Type B pancreatic cell (in vitro differentiated cells): ENCODE measurements at regions not wholly inside any gene's neighbourhood (a gene's known extent, or its start where the extent isn't known, plus 50 kb on each side); places are given as distances from the start of the nearest gene placed in this dataset.

Source experiments
- DNase-seq: peaks from one replicate; pipeline ENCODE4 v3.0.0; 2021; ENCODE audit warnings: mixed read lengths; ENCODE audit not compliant: unreplicated experiment; ENCODE audit errors: extremely low spot score
- H3K27ac Mint-ChIP-seq: 2 replicates; pipeline ENCODE4 v1.8.0; 2021; ENCODE audit warnings: mild to moderate bottlenecking, mixed read lengths
- H3K27me3 Mint-ChIP-seq: 2 replicates; pipeline ENCODE4 v1.8.0; 2021; ENCODE audit warnings: mixed read lengths
- H3K36me3 Mint-ChIP-seq: 2 replicates; pipeline ENCODE4 v1.8.0; 2021; ENCODE audit warnings: mixed read lengths
- H3K4me1 Mint-ChIP-seq: one replicate; pipeline ENCODE4 v1.8.0; 2021; ENCODE audit warnings: mixed read lengths; ENCODE audit not compliant: unreplicated experiment
- H3K4me3 Mint-ChIP-seq: 2 replicates; pipeline ENCODE4 v1.8.0; 2021; ENCODE audit warnings: mild to moderate bottlenecking, mixed read lengths
- H3K9me3 Mint-ChIP-seq: 2 replicates; pipeline ENCODE4 v1.8.0; 2021; ENCODE audit warnings: mixed read lengths
- TF ChIP-seq, protein P1 (sequence below): fragments of 200-600 bp; sonication (generic); conservative IDR thresholded peaks from 2 replicates; pipeline ENCODE4 v1.5.0; 2021; ENCODE audit warnings: antibody characterized with exemption, mild to moderate bottlenecking

DNA sequence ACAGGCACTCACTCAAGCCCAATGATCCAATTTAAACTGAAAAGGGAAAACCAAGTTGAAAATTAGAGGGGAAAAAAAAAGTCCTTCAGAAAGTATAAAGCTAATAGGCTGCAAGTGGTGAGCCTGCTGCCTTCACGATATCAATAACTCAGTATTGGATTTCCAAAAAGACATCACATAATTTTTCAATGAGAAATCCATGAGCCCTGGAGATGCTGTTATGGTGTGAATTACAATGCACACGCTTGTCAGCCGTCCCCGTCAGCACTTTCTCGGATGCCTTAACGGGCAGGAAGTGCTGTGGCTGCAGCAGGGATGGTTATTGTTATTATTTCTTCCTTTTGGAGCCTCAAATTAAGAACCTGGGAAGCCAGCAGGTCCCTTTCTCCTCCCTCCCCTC is 138.5 kb downstream of the DHX35 start:
- TF ChIP-seq, protein P1, sequence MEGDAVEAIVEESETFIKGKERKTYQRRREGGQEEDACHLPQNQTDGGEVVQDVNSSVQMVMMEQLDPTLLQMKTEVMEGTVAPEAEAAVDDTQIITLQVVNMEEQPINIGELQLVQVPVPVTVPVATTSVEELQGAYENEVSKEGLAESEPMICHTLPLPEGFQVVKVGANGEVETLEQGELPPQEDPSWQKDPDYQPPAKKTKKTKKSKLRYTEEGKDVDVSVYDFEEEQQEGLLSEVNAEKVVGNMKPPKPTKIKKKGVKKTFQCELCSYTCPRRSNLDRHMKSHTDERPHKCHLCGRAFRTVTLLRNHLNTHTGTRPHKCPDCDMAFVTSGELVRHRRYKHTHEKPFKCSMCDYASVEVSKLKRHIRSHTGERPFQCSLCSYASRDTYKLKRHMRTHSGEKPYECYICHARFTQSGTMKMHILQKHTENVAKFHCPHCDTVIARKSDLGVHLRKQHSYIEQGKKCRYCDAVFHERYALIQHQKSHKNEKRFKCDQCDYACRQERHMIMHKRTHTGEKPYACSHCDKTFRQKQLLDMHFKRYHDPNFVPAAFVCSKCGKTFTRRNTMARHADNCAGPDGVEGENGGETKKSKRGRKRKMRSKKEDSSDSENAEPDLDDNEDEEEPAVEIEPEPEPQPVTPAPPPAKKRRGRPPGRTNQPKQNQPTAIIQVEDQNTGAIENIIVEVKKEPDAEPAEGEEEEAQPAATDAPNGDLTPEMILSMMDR = no peak
- no peaks in the 10 kb centered on the region for H3K36me3 Mint-ChIP-seq

DNA sequence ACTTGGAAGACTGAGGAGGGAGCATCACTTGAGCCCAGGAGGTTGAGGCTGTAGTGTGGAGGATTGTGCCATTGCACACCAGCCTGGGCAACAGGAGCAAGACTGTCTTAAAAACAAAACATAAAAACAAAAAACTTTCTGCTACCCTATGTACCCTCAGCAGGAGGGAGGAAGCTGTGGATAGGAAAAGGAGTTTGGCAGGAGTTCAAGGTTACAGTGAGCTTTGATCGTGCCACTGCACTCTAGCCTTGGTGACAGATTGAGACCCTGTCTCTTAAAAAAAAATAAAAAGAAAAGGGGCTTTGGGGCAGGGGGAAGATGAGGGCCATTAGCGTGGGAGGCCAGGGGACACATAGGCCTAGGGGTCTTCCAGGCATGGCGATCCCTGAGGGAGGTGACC is 135.7 kb downstream of the DHX35 start:
- no peak for DNase-seq
- H3K4me3 Mint-ChIP-seq = no peak overlapping the region
- no peaks in the 10 kb centered on the region for H3K36me3 Mint-ChIP-seq
- H3K9me3 Mint-ChIP-seq = no peaks in the 10 kb centered on the region
- H3K4me1 Mint-ChIP-seq = no peaks in the 10 kb centered on the region
- TF ChIP-seq, protein P1 = no peak
- H3K27ac Mint-ChIP-seq = no peak overlapping the region
- peaks cover 21% of the 10 kb centered on the region for H3K27me3 Mint-ChIP-seq

More for the DNA sequence above, 138.5 kb downstream of the DHX35 start:
- H3K4me1 Mint-ChIP-seq = no peaks in the 10 kb centered on the region
- no peak for DNase-seq
- H3K27me3 Mint-ChIP-seq = peaks cover 34% of the 10 kb centered on the region
- H3K27ac Mint-ChIP-seq = no peak overlapping the region
- peaks cover 5% of the 10 kb centered on the region for H3K9me3 Mint-ChIP-seq
- H3K4me3 Mint-ChIP-seq = no peak overlapping the region

DNA sequence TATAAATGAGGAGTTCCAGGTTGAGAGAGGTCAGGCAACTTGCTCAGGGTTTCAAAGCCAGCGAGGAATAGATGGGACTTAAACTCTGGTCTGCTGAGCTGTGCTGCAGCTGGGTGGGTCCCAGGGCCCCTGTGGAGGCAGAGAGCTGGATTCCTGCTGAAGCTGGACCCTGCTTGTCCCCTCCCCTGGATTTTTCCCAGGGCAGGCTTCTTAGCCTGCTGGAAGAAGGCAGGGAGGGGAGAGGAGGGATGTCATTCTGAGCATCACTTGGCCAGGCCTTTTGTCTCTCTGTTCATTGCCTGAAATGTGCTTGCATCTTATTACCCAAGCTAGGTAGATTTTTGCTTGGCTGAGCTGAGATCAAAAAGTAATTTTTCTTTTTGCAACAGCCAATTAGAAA is 133.7 kb downstream of the DHX35 start:
- DNase-seq = no peak
- Mint-ChIP-seq H3K4me1 (no peaks in the 10 kb centered on the region), H3K4me3 (no peak overlapping the region), H3K27me3 (peaks cover 14% of the 10 kb centered on the region), H3K36me3 (no peaks in the 10 kb centered on the region), H3K27ac (no peak overlapping the region), H3K9me3 (no peaks in the 10 kb centered on the region)
- TF ChIP-seq, protein P1 = no peak

DNA sequence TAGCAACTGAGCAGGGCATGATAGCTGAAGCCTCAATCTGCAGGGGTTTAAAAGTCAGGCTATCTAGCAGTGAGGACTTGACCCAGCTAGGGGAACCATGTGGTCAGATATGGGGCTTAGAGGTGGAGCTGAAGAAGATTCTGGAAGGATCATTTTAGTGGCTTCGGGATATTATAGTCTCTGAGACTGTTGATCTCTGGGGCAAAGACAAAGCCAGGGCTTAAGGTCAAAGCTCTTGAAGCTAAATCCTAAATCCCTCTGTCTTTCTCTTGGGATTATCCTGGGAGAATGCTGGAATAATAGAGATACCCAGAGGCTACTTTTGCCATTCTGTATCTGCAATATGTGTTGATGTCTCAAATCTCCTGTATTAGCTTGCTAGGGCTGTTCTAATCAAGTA is 132.2 kb downstream of the DHX35 start:
- no peaks in the 10 kb centered on the region for H3K4me1 Mint-ChIP-seq
- no peak overlapping the region for H3K4me3 Mint-ChIP-seq
- DNase-seq = no peak
- no peaks in the 10 kb centered on the region for H3K9me3 Mint-ChIP-seq
- H3K27me3 Mint-ChIP-seq = peaks cover 11% of the 10 kb centered on the region
- H3K36me3 Mint-ChIP-seq = no peaks in the 10 kb centered on the region
- H3K27ac Mint-ChIP-seq = no peak overlapping the region
- TF ChIP-seq, protein P1 = no peak

DNA sequence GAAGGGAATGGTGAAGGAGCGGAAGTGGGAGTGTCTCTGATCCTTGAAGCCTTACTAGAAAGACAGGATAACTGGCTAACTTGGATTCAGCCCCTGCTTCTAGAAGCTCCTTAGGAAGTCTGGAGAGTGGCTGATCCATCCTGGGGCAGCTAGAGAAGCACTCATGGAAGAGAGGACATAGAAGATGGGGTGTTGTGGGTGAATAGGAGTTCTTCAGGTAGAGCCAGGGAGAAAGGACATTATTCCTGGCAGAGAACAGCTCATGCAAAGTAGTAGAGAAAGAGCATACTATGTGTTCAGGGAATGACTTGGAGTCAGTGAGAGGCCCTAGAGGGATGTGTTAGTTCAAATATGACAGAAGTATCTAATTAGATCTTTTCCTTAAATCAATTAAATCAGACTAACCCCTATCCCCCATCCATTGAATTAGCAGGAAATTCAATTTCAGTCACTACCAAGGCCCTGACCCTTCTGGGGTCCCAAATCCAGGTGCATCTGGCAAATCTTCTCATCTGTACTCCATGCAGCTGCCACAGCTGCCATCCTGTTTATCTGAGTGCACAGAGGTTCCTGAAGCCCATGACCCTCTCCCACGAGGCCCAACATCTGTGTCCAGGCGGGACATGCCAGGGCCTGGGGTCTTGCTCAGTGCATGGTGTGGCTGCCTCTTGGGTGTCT is 130.7 kb downstream of the DHX35 start:
- Mint-ChIP-seq H3K4me3 (no peak overlapping the region), H3K27me3 (peaks cover 10% of the 10 kb centered on the region), H3K4me1 (no peaks in the 10 kb centered on the region), H3K27ac (no peak overlapping the region), H3K9me3 (no peaks in the 10 kb centered on the region), H3K36me3 (no peaks in the 10 kb centered on the region)
- no peak for DNase-seq
- TF ChIP-seq, protein P1 = no peak
